ENCODE measurements at regions not wholly inside any gene's neighbourhood (a gene's known extent, or its start where the extent isn't known, plus 50 kb on each side); places are given as distances from the start of the nearest gene placed in this dataset.

GRCh38 chr6:170222498-170223471, 68.1 kb downstream of the DLL1 start:
- H2AFZ ChIP-seq (ENCODE audit: low read depth, low read length), result peak overlapping the region; percentile 56
- no peaks in the 10 kb centered on the region for H3K79me2 ChIP-seq (ENCODE audit: insufficient read depth, low read length)
- no peaks in the 10 kb centered on the region for H3K9me3 ChIP-seq (ENCODE audit: insufficient read depth, low read depth, low read length)
- no peak overlapping the region for H3K9ac ChIP-seq (ENCODE audit: low read length)
- H3K27ac ChIP-seq (ENCODE audit: low read depth, low read length), result no peak overlapping the region
- Mint-ChIP-seq H3K27me3 (ENCODE audit: low read depth, unreplicated experiment) (peaks cover 11% of the 10 kb centered on the region), H3K4me3 (ENCODE audit: unreplicated experiment) (no peak overlapping the region), H3K27ac (ENCODE audit: unreplicated experiment) (no peak overlapping the region), H3K4me1 (ENCODE audit: low read depth, unreplicated experiment) (peaks cover 7% of the 10 kb centered on the region), H3K9me3 (ENCODE audit: unreplicated experiment) (no peaks in the 10 kb centered on the region), H3K36me3 (ENCODE audit: low read depth, unreplicated experiment) (no peaks in the 10 kb centered on the region)
- FAIRE-seq (no peak), DNase-seq (ENCODE audit: low read depth) (peak; percentile 53)
- H3K4me3 ChIP-seq (ENCODE audit: insufficient read depth, low read depth, low read length), result no peak overlapping the region
- no peaks in the 10 kb centered on the region for H3K27me3 ChIP-seq (ENCODE audit: insufficient read depth, low read length)
- no peaks in the 10 kb centered on the region for H4K20me1 ChIP-seq (ENCODE audit: insufficient read depth, low read length)
- TF ChIP-seq EZH2 (IDR thresholded peaks at IDR 0.05; ENCODE audit: insufficient read depth, low read length) (no peak), CTCF (IDR thresholded peaks at IDR 0.05; ENCODE audit: insufficient read depth, low read depth, low read length) (no peak)
- peaks cover 18% of the 10 kb centered on the region for H3K4me1 ChIP-seq (ENCODE audit: insufficient read depth, low read length)
- peak overlapping the region; percentile 66 for H3K4me2 ChIP-seq (ENCODE audit: low read length)
- H3K36me3 ChIP-seq (ENCODE audit: insufficient read depth, low read length), result no peaks in the 10 kb centered on the region

GRCh38 chr6:170221753-170222400, 69.0 kb downstream of the DLL1 start:
- Mint-ChIP-seq H3K36me3 (ENCODE audit: low read depth, unreplicated experiment) (no peaks in the 10 kb centered on the region), H3K27ac (ENCODE audit: unreplicated experiment) (no peak overlapping the region), H3K4me1 (ENCODE audit: low read depth, unreplicated experiment) (peaks cover 7% of the 10 kb centered on the region), H3K9me3 (ENCODE audit: unreplicated experiment) (no peaks in the 10 kb centered on the region), H3K27me3 (ENCODE audit: low read depth, unreplicated experiment) (peaks cover 11% of the 10 kb centered on the region), H3K4me3 (ENCODE audit: unreplicated experiment) (no peak overlapping the region)
- Histone ChIP-seq H3K27ac (ENCODE audit: low read depth, low read length) (no peak overlapping the region), H3K4me2 (ENCODE audit: low read length) (no peak overlapping the region), H3K79me2 (ENCODE audit: insufficient read depth, low read length) (no peaks in the 10 kb centered on the region), H2AFZ (ENCODE audit: low read depth, low read length) (no peak overlapping the region), H3K36me3 (ENCODE audit: insufficient read depth, low read length) (no peaks in the 10 kb centered on the region), H3K9ac (ENCODE audit: low read length) (no peak overlapping the region), H3K27me3 (ENCODE audit: insufficient read depth, low read length) (no peaks in the 10 kb centered on the region), H3K9me3 (ENCODE audit: insufficient read depth, low read depth, low read length) (no peaks in the 10 kb centered on the region), H3K4me3 (ENCODE audit: insufficient read depth, low read depth, low read length) (no peak overlapping the region), H4K20me1 (ENCODE audit: insufficient read depth, low read length) (no peaks in the 10 kb centered on the region), H3K4me1 (ENCODE audit: insufficient read depth, low read length) (peaks cover 11% of the 10 kb centered on the region)
- TF ChIP-seq EZH2 (IDR thresholded peaks at IDR 0.05; ENCODE audit: insufficient read depth, low read length), result no peak
- no peak for TF ChIP-seq CTCF (IDR thresholded peaks at IDR 0.05; ENCODE audit: insufficient read depth, low read depth, low read length)
- DNase-seq (ENCODE audit: low read depth) (no peak), FAIRE-seq (no peak)

Data from astrocyte (in vitro differentiated cells and primary cell).